B cell (primary cell): ENCODE measurements at regions not wholly inside any gene's neighbourhood (a gene's known extent, or its start where the extent isn't known, plus 50 kb on each side); places are given as distances from the start of the nearest gene placed in this dataset.

Experiments
- ATAC-seq: fragments of 200-7000 bp; cut with Tn5 transposase; one replicate; pipeline ENCODE4 v1.10.0; 2021; ENCODE audit warnings: low read depth, mild to moderate bottlenecking, moderate number of reproducible peaks, moderate library complexity
- CTCF ChIA-PET: fragments of 350-600 bp; sonication (Branson Sonifier 250); formaldehyde crosslinking; loops from one replicate; lab custom pipeline; 2021; ENCODE audit warnings: antibody characterized with exemption, inconsistent platforms; lab: Charles Lee
- POLR2A ChIA-PET: fragments of 350-600 bp; sonication (Branson Sonifier 250); formaldehyde crosslinking; loops from one replicate; lab custom pipeline; 2021; ENCODE audit warnings: antibody characterized with exemption; lab: Charles Lee
- DNase-seq: peaks from one replicate; pipeline ENCODE4 v3.0.0; 2013
- H2AFZ ChIP-seq: 2 replicates; pipeline ENCODE4 v1.6.1; 2012; ENCODE audit warnings: mild to moderate bottlenecking, low read depth, low read length; ENCODE audit not compliant: insufficient read depth, poor library complexity, severe bottlenecking
- H3K27ac ChIP-seq, 2 donors: 1 replicate in 1 of 2; 2 replicates in 1 of 2; pipeline ENCODE4 v1.5.1; 2012 to 2013; ENCODE audit warnings: low read length in 2 of 2, mild to moderate bottlenecking in 2 of 2, moderate library complexity in 1 of 2
- H3K27me3 ChIP-seq, 4 experiments: fragments of 200-600 bp in 1 of 4; sonication (generic) in 1 of 4; replicated peaks in 1 of 4; 1 replicate in 2 of 4; 2 replicates in 2 of 4; pipeline versions ENCODE4 v1.6.1 to v1.7.0; 2013 to 2016; ENCODE audit warnings: low read length in 3 of 4, mild to moderate bottlenecking in 2 of 4, mixed read lengths in 1 of 4, moderate library complexity in 1 of 4; ENCODE audit not compliant: insufficient read depth in 4 of 4, control insufficient read depth in 3 of 4; ENCODE audit errors: control extremely low read depth in 1 of 4
- H3K36me3 ChIP-seq, 2 experiments: replicated peaks in 1 of 2; 1 replicate in 1 of 2; 2 replicates in 1 of 2; pipeline versions ENCODE4 v1.6.1 to v1.7.1; 2013; ENCODE audit warnings: low read length in 1 of 2; ENCODE audit not compliant: insufficient read depth in 2 of 2, control insufficient read depth in 1 of 2; ENCODE audit errors: control extremely low read depth in 1 of 2, extremely low read depth in 1 of 2
- H3K4me1 ChIP-seq, 2 donors: fragments of 200-600 bp in 1 of 2; sonication (generic) in 1 of 2; 1 replicate in 1 of 2; 2 replicates in 1 of 2; pipeline versions ENCODE4 v1.5.1 to v1.6.1; 2013 to 2017; ENCODE audit warnings: low read length in 2 of 2; ENCODE audit not compliant: control insufficient read depth in 2 of 2, insufficient read depth in 2 of 2
- H3K4me2 ChIP-seq: replicated peaks from 2 replicates; pipeline ENCODE3; 2012; ENCODE audit warnings: mild to moderate bottlenecking, low read depth, low read length; ENCODE audit not compliant: poor library complexity, severe bottlenecking
- H3K4me3 ChIP-seq, 5 experiments: fragments of 200-600 bp in 1 of 5; sonication (generic) in 1 of 5; 1 replicate in 3 of 5; 2 replicates in 2 of 5; pipeline versions ENCODE4 v1.5.1 to v1.7.0; 2011 to 2016; ENCODE audit warnings: low read length in 4 of 5, mild to moderate bottlenecking in 4 of 5, low read depth in 2 of 5, control low read depth in 1 of 5, moderate library complexity in 1 of 5; ENCODE audit not compliant: insufficient read depth in 1 of 5; ENCODE audit errors: control extremely low read depth in 1 of 5, extremely low read depth in 1 of 5
- H3K79me2 ChIP-seq: fragments of 200-600 bp; sonication (generic); one replicate; pipeline ENCODE4 v1.6.0; 2016; ENCODE audit warnings: low read length; ENCODE audit not compliant: control insufficient read depth, insufficient read depth
- H3K9ac ChIP-seq: fragments of 200-600 bp; sonication (generic); 2 replicates; pipeline ENCODE4 v1.6.1; 2017; ENCODE audit warnings: mild to moderate bottlenecking, low read length, moderate library complexity
- H3K9me3 ChIP-seq, 3 donors: one replicate each; pipeline versions ENCODE4 v1.6.1 to v1.7.1; 2013; ENCODE audit warnings: low read length in 2 of 3; ENCODE audit not compliant: control insufficient read depth in 2 of 3, insufficient read depth in 1 of 3; ENCODE audit errors: control extremely low read depth in 1 of 3
- H4K20me1 ChIP-seq: 2 replicates; pipeline ENCODE4 v1.6.0; 2012; ENCODE audit warnings: mild to moderate bottlenecking, low read length; ENCODE audit not compliant: insufficient read depth, control insufficient read depth, poor library complexity, severe bottlenecking
- H3K27ac Mint-ChIP-seq: one replicate; pipeline ENCODE4 v1.8.0; 2021; ENCODE audit warnings: mixed read lengths
- H3K27me3 Mint-ChIP-seq: one replicate; pipeline ENCODE4 v1.8.0; 2021; ENCODE audit warnings: mixed read lengths
- H3K4me1 Mint-ChIP-seq: one replicate; pipeline ENCODE4 v1.8.0; 2021; ENCODE audit warnings: mixed read lengths
- H3K4me3 Mint-ChIP-seq: one replicate; pipeline ENCODE4 v1.8.0; 2021; ENCODE audit warnings: mixed read lengths
- H3K9me3 Mint-ChIP-seq: one replicate; pipeline ENCODE4 v1.8.0; 2022; ENCODE audit warnings: mixed read lengths; ENCODE audit not compliant: insufficient read depth
- CTCF ChIP-seq: fragments of 200-600 bp; IDR thresholded peaks from one replicate; pipeline ENCODE4 v1.8.0; 2022; ENCODE audit warnings: antibody characterized with exemption, mild to moderate bottlenecking
- EZH2 ChIP-seq: IDR thresholded peaks from 2 replicates; pipeline ENCODE4 v1.6.1; 2012; ENCODE audit warnings: borderline replicate concordance, low read depth, mild to moderate bottlenecking, moderate library complexity, low read length; ENCODE audit not compliant: insufficient read depth, poor library complexity, severe bottlenecking
- WGBS: methylation state at CpG from one replicate; pipeline ENCODE4 v1.1.5; 2013; ENCODE audit warnings: missing lambda C conversion rate; ENCODE audit not compliant: insufficient coverage; 5-methylcytosine and 5-hydroxymethylcytosine counted together
- intact Hi-C: fragments of 100-400 bp; cut with micrococcal nuclease; formaldehyde crosslinking; loops from one replicate; pipeline ENCODE4 v1.10.0; 2022

DNA sequence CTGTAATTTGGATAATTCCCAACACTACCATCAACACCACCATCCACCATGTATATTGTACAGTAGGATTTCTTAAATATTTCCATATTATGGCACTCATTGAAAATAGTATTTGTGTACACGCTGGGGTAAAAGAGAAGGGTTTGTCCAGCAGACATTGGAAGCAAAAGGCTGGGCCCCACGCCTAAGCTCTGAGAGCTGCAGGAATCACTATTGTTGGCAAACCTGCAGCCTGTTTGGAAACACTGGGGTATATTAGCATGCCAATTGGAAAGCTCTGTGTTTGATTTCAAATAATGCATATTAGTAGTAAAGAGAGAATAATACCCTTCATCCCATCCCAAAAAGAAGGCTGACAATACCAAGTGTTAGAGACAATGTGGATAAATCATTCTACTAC lies 81.5 kb upstream of the DPYD start:
- 100% methylated on average over 1 of the region's 2 CpGs for WGBS
- ChIA-PET CTCF (no interaction called here), POLR2A (no interaction called here)
- no peak overlapping the region for H3K4me3 Mint-ChIP-seq
- H3K9me3 Mint-ChIP-seq, result no peaks in the 10 kb centered on the region
- Histone ChIP-seq H4K20me1 (no peaks in the 10 kb centered on the region), H2AFZ (no peak overlapping the region), H3K79me2 (no peaks in the 10 kb centered on the region), H3K9me3 (no peaks in the 10 kb centered on the region), H3K27ac (no peak overlapping the region), H3K4me3 (no peak overlapping the region), H3K36me3 (no peaks in the 10 kb centered on the region), H3K4me1 (no peaks in the 10 kb centered on the region), H3K4me2 (no peak overlapping the region), H3K27me3 (no peaks in the 10 kb centered on the region), H3K9ac (no peak overlapping the region)
- ATAC-seq (no peak), DNase-seq (no peak)
- H3K27ac Mint-ChIP-seq, result no peak overlapping the region
- TF ChIP-seq EZH2 (no peak), CTCF (no peak)
- H3K4me1 Mint-ChIP-seq, result no peaks in the 10 kb centered on the region
- H3K27me3 Mint-ChIP-seq, result no peaks in the 10 kb centered on the region
- intact Hi-C loops, result no loop called here

DNA sequence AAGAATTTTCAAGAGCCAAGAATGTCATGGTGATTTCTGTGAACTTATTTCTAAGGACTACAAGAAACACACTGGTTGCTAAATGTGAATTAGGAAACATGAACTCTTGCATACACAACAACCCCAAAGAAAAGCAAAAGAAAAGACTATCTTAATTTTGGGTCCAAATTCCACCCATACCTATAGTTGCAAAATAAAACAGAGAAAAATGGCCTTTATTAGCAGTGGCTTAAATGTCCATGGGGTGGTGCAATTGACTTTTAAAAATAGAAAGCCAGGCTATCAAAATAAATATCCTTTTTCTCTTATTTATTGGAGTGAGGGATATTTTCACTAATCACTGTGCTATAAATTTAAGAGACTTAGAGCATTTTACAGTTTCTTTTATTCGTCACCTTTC lies 80.9 kb upstream of the DPYD start:
- no peak overlapping the region for H3K27ac Mint-ChIP-seq
- WGBS, result no CpG with 5 or more reads among the region's 1 CpG
- no peaks in the 10 kb centered on the region for H4K20me1 ChIP-seq
- H3K9me3 ChIP-seq, result no peaks in the 10 kb centered on the region
- no peak overlapping the region for H2AFZ ChIP-seq
- H3K27me3 ChIP-seq, result no peaks in the 10 kb centered on the region
- no peak overlapping the region for H3K27ac ChIP-seq
- DNase-seq (no peak), ATAC-seq (no peak)
- intact Hi-C loops, result no loop called here
- no peaks in the 10 kb centered on the region for H3K27me3 Mint-ChIP-seq
- H3K4me3 Mint-ChIP-seq, result no peak overlapping the region
- H3K4me1 Mint-ChIP-seq, result no peaks in the 10 kb centered on the region
- CTCF ChIA-PET, result no interaction called here
- no peaks in the 10 kb centered on the region for H3K9me3 Mint-ChIP-seq
- no peak overlapping the region for H3K4me2 ChIP-seq
- POLR2A ChIA-PET, result no interaction called here
- TF ChIP-seq EZH2, result no peak
- no peak for TF ChIP-seq CTCF
- no peak overlapping the region for H3K4me3 ChIP-seq
- no peak overlapping the region for H3K9ac ChIP-seq
- H3K36me3 ChIP-seq, result no peaks in the 10 kb centered on the region
- no peaks in the 10 kb centered on the region for H3K4me1 ChIP-seq
- no peaks in the 10 kb centered on the region for H3K79me2 ChIP-seq
